ENCODE measurements at regions not wholly inside any gene's neighbourhood (a gene's known extent, or its start where the extent isn't known, plus 50 kb on each side); places are given as distances from the start of the nearest gene placed in this dataset.

GRCh38 chr3:30526031-30526430, 80.4 kb upstream of the TGFBR2 start:
- no peak overlapping the region for H4K91ac ChIP-seq (replicated peaks; ENCODE audit: insufficient read length, low read length)
- H4K5ac ChIP-seq (ENCODE audit: insufficient read length, low read depth, low read length) = no peak overlapping the region
- no peak overlapping the region for H2BK20ac ChIP-seq (ENCODE audit: low read length)
- H3K4me1 ChIP-seq (replicated peaks in 1 of 4; ENCODE audit: control insufficient read depth in 3 of 4, insufficient read depth in 4 of 4, low read length in 3 of 4) = no peaks in the 10 kb centered on the region
- no peaks in the 10 kb centered on the region for H3K79me1 ChIP-seq (ENCODE audit: low read depth, low read length)
- no peaks in the 10 kb centered on the region for H3K9me3 ChIP-seq (ENCODE audit: insufficient read depth in 2 of 2, low read depth in 1 of 2, low read length in 1 of 2)
- H3K23me2 ChIP-seq (ENCODE audit: low read depth, low read length) = no peaks in the 10 kb centered on the region
- no peak overlapping the region for H3K56ac ChIP-seq (replicated peaks; ENCODE audit: insufficient read length, low read depth, low read length)
- no peaks in the 10 kb centered on the region for H3K27me3 ChIP-seq (replicated peaks in 1 of 4; ENCODE audit: control insufficient read depth in 3 of 4, extremely low read depth in 1 of 4, insufficient read depth in 3 of 4, low read length in 3 of 4)
- H4K8ac ChIP-seq (ENCODE audit: extremely low read depth, insufficient read depth, low read length) = no peak overlapping the region
- CTCF ChIA-PET (ENCODE audit: partially characterized antibody) = interaction anchor here (1.6 kb wide), 1 partner anchor 41 kb away, joined by 3 read pairs; no protein-coding TSS in a partner anchor
- H3K4ac ChIP-seq (replicated peaks; ENCODE audit: insufficient read length, low read depth, low read length) = no peak overlapping the region
- H3K36me3 ChIP-seq (ENCODE audit: control insufficient read depth in 2 of 4, insufficient read depth in 4 of 4, low read length in 3 of 4) = no peaks in the 10 kb centered on the region
- no peak overlapping the region for H2BK15ac ChIP-seq (ENCODE audit: low read length)
- WGBS, 2 experiments (ENCODE audit: extremely low coverage in 1 of 2, insufficient coverage in 1 of 2, insufficient read length in 1 of 2, insufficient replicate concordance in 2 of 2, low coverage in 1 of 2, low lambda C conversion rate in 2 of 2, missing lambda C conversion rate in 1 of 2) = 83% methylated on average over 1 of the region's 1 CpG; no CpG with 5 or more reads in 1 of the 2 experiments
- H3K18ac ChIP-seq (ENCODE audit: extremely low read depth, low read length) = no peak overlapping the region
- no peaks in the 10 kb centered on the region for H3K79me2 ChIP-seq (ENCODE audit: control insufficient read depth in 1 of 2, insufficient read depth in 2 of 2, low read length in 2 of 2)
- no peak overlapping the region for H2BK5ac ChIP-seq (ENCODE audit: low read depth, low read length)
- H3K4me2 ChIP-seq (ENCODE audit: insufficient read depth in 1 of 2, low read depth in 2 of 2, low read length in 2 of 2) = no peak overlapping the region
- 0 out of 2 replicates have a peak overlapping the region, but pooled peaks have one; percentile 5 for H2AFZ ChIP-seq (ENCODE audit: low read length)
- H2BK12ac ChIP-seq (ENCODE audit: low read depth, low read length) = no peak overlapping the region
- TF ChIP-seq CHD2 (IDR thresholded peaks at IDR 0.05; ENCODE audit: low read length) = no peak
- DNase-seq (ENCODE audit: low read depth in 1 of 2, low spot score in 2 of 2) (no peak), FAIRE-seq (no peak)
- H2BK120ac ChIP-seq (replicated peaks; ENCODE audit: low read depth, low read length) = no peak overlapping the region
- no peak overlapping the region for H3K4me3 ChIP-seq (ENCODE audit: extremely low read depth in 1 of 4, insufficient read depth in 2 of 4, low read depth in 3 of 4, low read length in 4 of 4)
- H3K23ac ChIP-seq (ENCODE audit: insufficient read length) = no peak overlapping the region
- no peak overlapping the region for H2AK5ac ChIP-seq (ENCODE audit: low read depth, low read length)
- no peak overlapping the region for H3K14ac ChIP-seq (ENCODE audit: insufficient read length)
- POLR2A ChIA-PET (ENCODE audit: partially characterized antibody) = no interaction called here
- no peak overlapping the region for H3K27ac ChIP-seq (ENCODE audit: low read depth, low read length)
- H3K9ac ChIP-seq (replicated peaks in 1 of 4; ENCODE audit: extremely low read depth in 1 of 4, low read depth in 3 of 4, low read length in 3 of 4) = no peak overlapping the region
- H4K20me1 ChIP-seq (replicated peaks in 1 of 2; ENCODE audit: control insufficient read depth in 1 of 2, insufficient read depth in 2 of 2, low read length in 2 of 2) = no peaks in the 10 kb centered on the region
